ENCODE measurements at regions not wholly inside any gene's neighbourhood (a gene's known extent, or its start where the extent isn't known, plus 50 kb on each side); places are given as distances from the start of the nearest gene placed in this dataset.
"Not testable (repeated sequence)": the region's sequence is repeated elsewhere in the genome, so short reads cannot be mapped to it uniquely, and the experiment has no call there.

DNA sequence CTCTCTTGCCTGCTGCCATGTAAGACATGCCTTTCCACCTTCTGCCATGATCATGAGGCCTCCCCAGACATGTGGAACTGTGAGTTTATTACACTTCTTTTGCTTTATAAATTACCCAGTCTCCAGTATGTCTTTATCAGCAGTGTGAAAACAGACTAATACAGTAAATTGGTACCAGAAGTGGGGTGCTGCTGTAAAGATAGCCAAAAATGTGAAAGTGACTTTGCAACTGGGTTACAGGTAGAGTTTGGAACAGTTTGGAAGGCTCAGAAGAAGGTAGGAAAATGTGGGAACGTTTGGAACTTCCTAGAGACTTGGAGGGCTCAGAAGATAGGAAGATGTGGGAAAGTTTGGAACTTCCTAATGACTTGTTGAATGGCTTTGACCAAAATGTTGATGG lies 209.1 kb downstream of the HDGFL1 start:
- TF ChIP-seq, protein P1, sequence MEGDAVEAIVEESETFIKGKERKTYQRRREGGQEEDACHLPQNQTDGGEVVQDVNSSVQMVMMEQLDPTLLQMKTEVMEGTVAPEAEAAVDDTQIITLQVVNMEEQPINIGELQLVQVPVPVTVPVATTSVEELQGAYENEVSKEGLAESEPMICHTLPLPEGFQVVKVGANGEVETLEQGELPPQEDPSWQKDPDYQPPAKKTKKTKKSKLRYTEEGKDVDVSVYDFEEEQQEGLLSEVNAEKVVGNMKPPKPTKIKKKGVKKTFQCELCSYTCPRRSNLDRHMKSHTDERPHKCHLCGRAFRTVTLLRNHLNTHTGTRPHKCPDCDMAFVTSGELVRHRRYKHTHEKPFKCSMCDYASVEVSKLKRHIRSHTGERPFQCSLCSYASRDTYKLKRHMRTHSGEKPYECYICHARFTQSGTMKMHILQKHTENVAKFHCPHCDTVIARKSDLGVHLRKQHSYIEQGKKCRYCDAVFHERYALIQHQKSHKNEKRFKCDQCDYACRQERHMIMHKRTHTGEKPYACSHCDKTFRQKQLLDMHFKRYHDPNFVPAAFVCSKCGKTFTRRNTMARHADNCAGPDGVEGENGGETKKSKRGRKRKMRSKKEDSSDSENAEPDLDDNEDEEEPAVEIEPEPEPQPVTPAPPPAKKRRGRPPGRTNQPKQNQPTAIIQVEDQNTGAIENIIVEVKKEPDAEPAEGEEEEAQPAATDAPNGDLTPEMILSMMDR (IDR thresholded peaks at IDR 0.05), result not testable (repeated sequence)
- not testable (repeated sequence) for TF ChIP-seq EZH2, EZH2phosphoT487 (IDR thresholded peaks at IDR 0.05)

Data from neural progenitor cell (in vitro differentiated cells).